Upper lobe of left lung (tissue), 4 donors: ENCODE measurements at regions not wholly inside any gene's neighbourhood (a gene's known extent, or its start where the extent isn't known, plus 50 kb on each side); places are given as distances from the start of the nearest gene placed in this dataset.

Experiments
- CTCF ChIP-seq, 6 experiments: fragments of 450-650 bp in 4 of 6; fragments of 200-600 bp in 2 of 6; sonication (generic) in 2 of 6; IDR thresholded peaks; one replicate each; pipeline ENCODE4 v1.5.1; 2016 to 2019; ENCODE audit warnings: antibody characterized with exemption in 6 of 6
- EP300 ChIP-seq, 4 donors: sonication (generic); formaldehyde crosslinking; IDR thresholded peaks; one replicate each; pipeline ENCODE4 v1.5.1; 2017; ENCODE audit warnings: antibody characterized with exemption in 4 of 4, control low read depth in 2 of 4
- POLR2A ChIP-seq, 4 donors: fragments of 450-650 bp; IDR thresholded peaks; one replicate each; pipeline ENCODE4 v1.5.1; 2016 to 2017; ENCODE audit warnings: antibody characterized with exemption in 4 of 4, mild to moderate bottlenecking in 2 of 4

- TF ChIP-seq POLR2A (IDR thresholded peaks at IDR 0.05) (no peak), CTCF (IDR thresholded peaks at IDR 0.05) (no peak), EP300 (IDR thresholded peaks at IDR 0.05) (no peak)
Measured at GRCh38 chr2:146228020-146228393, 1616.8 kb upstream of the ACVR2A start.
